SK-N-SH treated with all-trans-retinoic acid at 6 μM for 48 hours (cell line): ENCODE measurements at regions not wholly inside any gene's neighbourhood (a gene's known extent, or its start where the extent isn't known, plus 50 kb on each side); places are given as distances from the start of the nearest gene placed in this dataset.

Source experiments
- ATAC-seq: fragments of 200-7000 bp; cut with Tn5 transposase; 3 replicates; pipeline ENCODE4 v1.9.1; 2020; ENCODE audit warnings: mild to moderate bottlenecking, moderate library complexity
- ARNTL ChIP-seq: fragments of 450-650 bp; formaldehyde crosslinking; IDR thresholded peaks from 2 replicates; pipeline ENCODE4 v1.5.0; 2020; ENCODE audit warnings: low read depth, mild to moderate bottlenecking, moderate library complexity, borderline replicate concordance
- BACH2 ChIP-seq: fragments of 250-450 bp; sonication (Bioruptor Pico); IDR thresholded peaks from 2 replicates; pipeline ENCODE4 v1.9.0; 2021; ENCODE audit warnings: mild to moderate bottlenecking, borderline replicate concordance
- CREB5 ChIP-seq: fragments of 250-450 bp; sonication (Bioruptor Pico); IDR thresholded peaks from 2 replicates; pipeline ENCODE4 v1.5.1; 2020; ENCODE audit warnings: low read depth, mild to moderate bottlenecking, moderate library complexity
- CSDC2 ChIP-seq: fragments of 250-450 bp; sonication (Bioruptor Pico); IDR thresholded peaks from 2 replicates; pipeline ENCODE4 v1.5.0; 2020; ENCODE audit warnings: mild to moderate bottlenecking, moderate library complexity
- ESRRG ChIP-seq: fragments of 250-450 bp; sonication (Bioruptor Pico); IDR thresholded peaks from 2 replicates; pipeline ENCODE4 v1.6.1; 2021; ENCODE audit warnings: mild to moderate bottlenecking
- ISL1 ChIP-seq: fragments of 250-450 bp; sonication (Bioruptor Pico); IDR thresholded peaks from 2 replicates; pipeline ENCODE4 v2.1.2; 2022; ENCODE audit warnings: mild to moderate bottlenecking, moderate library complexity
- OSR1 ChIP-seq: fragments of 250-450 bp; sonication (Bioruptor Pico); IDR thresholded peaks from 2 replicates; pipeline ENCODE4 v1.8.0; 2022; ENCODE audit warnings: moderate library complexity, mild to moderate bottlenecking, inconsistent platforms
- POU6F1 ChIP-seq: fragments of 250-450 bp; sonication (Bioruptor Pico); IDR thresholded peaks from 2 replicates; pipeline ENCODE4 v1.8.0; 2021; ENCODE audit warnings: low read depth, mild to moderate bottlenecking, moderate library complexity, borderline replicate concordance
- PPARA ChIP-seq: fragments of 250-450 bp; sonication (Bioruptor Pico); IDR thresholded peaks from 2 replicates; pipeline ENCODE4 v1.5.0; 2020; ENCODE audit warnings: mild to moderate bottlenecking, borderline replicate concordance
- RARB ChIP-seq: fragments of 250-450 bp; sonication (Bioruptor Pico); IDR thresholded peaks from 2 replicates; pipeline ENCODE4 v1.8.0; 2021; ENCODE audit warnings: mild to moderate bottlenecking, moderate library complexity
- SNAI2 ChIP-seq: fragments of 250-450 bp; sonication (Bioruptor Pico); IDR thresholded peaks from 2 replicates; pipeline ENCODE4 v1.5.0; 2020; ENCODE audit warnings: mild to moderate bottlenecking, moderate library complexity
- TCF4 ChIP-seq: fragments of 250-450 bp; sonication (Bioruptor Pico); IDR thresholded peaks from 2 replicates; pipeline ENCODE4 v1.8.0; 2021; ENCODE audit warnings: mild to moderate bottlenecking, moderate library complexity, borderline replicate concordance
- TOX ChIP-seq: fragments of 250-450 bp; sonication (Bioruptor Pico); IDR thresholded peaks from 2 replicates; pipeline ENCODE4 v1.8.0; 2021; ENCODE audit warnings: mild to moderate bottlenecking, moderate library complexity, borderline replicate concordance
- TSHZ2 ChIP-seq: fragments of 250-450 bp; sonication (Bioruptor Pico); IDR thresholded peaks from 2 replicates; pipeline ENCODE4 v1.5.0; 2020; ENCODE audit warnings: mild to moderate bottlenecking, moderate library complexity
- ZNF70 ChIP-seq: fragments of 450-650 bp; formaldehyde crosslinking; IDR thresholded peaks from 2 replicates; pipeline ENCODE4 v1.5.0; 2020; ENCODE audit warnings: mild to moderate bottlenecking, moderate library complexity
- ZNF8 ChIP-seq: fragments of 450-650 bp; formaldehyde crosslinking; IDR thresholded peaks from 2 replicates; pipeline ENCODE4 v1.5.0; 2020; ENCODE audit warnings: mild to moderate bottlenecking, moderate library complexity
- TF ChIP-seq, protein P1 (sequence below): fragments of 250-450 bp; sonication (Bioruptor Pico); IDR thresholded peaks from 2 replicates; pipeline ENCODE4 v1.5.1; 2021; ENCODE audit warnings: mild to moderate bottlenecking, moderate library complexity

- ATAC-seq, result no peak
- no peak for TF ChIP-seq ARNTL (CRISPR knock-in tag)
- TF ChIP-seq ISL1 (CRISPR knock-in tag), result no peak
- no peak for TF ChIP-seq CREB5
- TF ChIP-seq SNAI2 (CRISPR knock-in tag), result no peak
- TF ChIP-seq, protein P1, sequence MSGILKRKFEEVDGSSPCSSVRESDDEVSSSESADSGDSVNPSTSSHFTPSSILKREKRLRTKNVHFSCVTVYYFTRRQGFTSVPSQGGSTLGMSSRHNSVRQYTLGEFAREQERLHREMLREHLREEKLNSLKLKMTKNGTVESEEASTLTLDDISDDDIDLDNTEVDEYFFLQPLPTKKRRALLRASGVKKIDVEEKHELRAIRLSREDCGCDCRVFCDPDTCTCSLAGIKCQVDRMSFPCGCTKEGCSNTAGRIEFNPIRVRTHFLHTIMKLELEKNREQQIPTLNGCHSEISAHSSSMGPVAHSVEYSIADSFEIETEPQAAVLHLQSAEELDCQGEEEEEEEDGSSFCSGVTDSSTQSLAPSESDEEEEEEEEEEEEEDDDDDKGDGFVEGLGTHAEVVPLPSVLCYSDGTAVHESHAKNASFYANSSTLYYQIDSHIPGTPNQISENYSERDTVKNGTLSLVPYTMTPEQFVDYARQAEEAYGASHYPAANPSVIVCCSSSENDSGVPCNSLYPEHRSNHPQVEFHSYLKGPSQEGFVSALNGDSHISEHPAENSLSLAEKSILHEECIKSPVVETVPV, result no peak
- TF ChIP-seq POU6F1 (CRISPR knock-in tag), result no peak
- TF ChIP-seq ESRRG, result no peak
- TF ChIP-seq TSHZ2 (CRISPR knock-in tag), result no peak
- TF ChIP-seq RARB (CRISPR knock-in tag), result no peak
- no peak for TF ChIP-seq TCF4 (CRISPR knock-in tag)
Measured at GRCh38 chr11:112499153-112499880, 238.7 kb upstream of the PLET1 start.

GRCh38 chr11:112499881-112500204, 239.2 kb upstream of the PLET1 start:
- TF ChIP-seq POU6F1 (CRISPR knock-in tag) (no peak), ZNF8 (no peak), TSHZ2 (CRISPR knock-in tag) (no peak), TOX (CRISPR knock-in tag) (no peak), ARNTL (CRISPR knock-in tag) (no peak), ESRRG (no peak), ZNF70 (CRISPR knock-in tag) (no peak), CSDC2 (CRISPR knock-in tag) (no peak), SNAI2 (CRISPR knock-in tag) (no peak), BACH2 (no peak), PPARA (CRISPR knock-in tag) (no peak), OSR1 (CRISPR knock-in tag) (no peak)
- ATAC-seq, result no peak

- TF ChIP-seq ZNF70 (CRISPR knock-in tag) (no peak), RARB (CRISPR knock-in tag) (no peak)
Measured at GRCh38 chr11:112503410-112503809, 242.8 kb upstream of the PLET1 start.

More at GRCh38 chr11:112503410-112503809, 242.8 kb upstream of the PLET1 start:
- ATAC-seq, result no peak
